ENCODE measurements at regions not wholly inside any gene's neighbourhood (a gene's known extent, or its start where the extent isn't known, plus 50 kb on each side); places are given as distances from the start of the nearest gene placed in this dataset.

- TF ChIP-seq CTCF (conservative IDR thresholded peaks at IDR 0.05; ENCODE audit: low read length) (no peak), EZH2phosphoT487 (IDR thresholded peaks at IDR 0.05; ENCODE audit: borderline replicate concordance, low read depth, low read length) (no peak)
These were observed 76.7 kb upstream of the WNT7B start for GRCh38 chr22:46053563-46054090.

Measured in OCI-LY7 (cell line).